Omental fat pad (tissue), 3 donors: ENCODE measurements at regions not wholly inside any gene's neighbourhood (a gene's known extent, or its start where the extent isn't known, plus 50 kb on each side); places are given as distances from the start of the nearest gene placed in this dataset.

Experiments used
- ATAC-seq: fragments of 150-250 bp; one replicate; pipeline ENCODE4 v1.9.1; 2016; ENCODE audit warnings: mild to moderate bottlenecking, moderate library complexity; ENCODE audit not compliant: low FRiP score
- DNase-seq: peaks from one replicate; pipeline ENCODE4 v3.0.0-alpha.2; 2019; ENCODE audit warnings: low spot score
- TF ChIP-seq, protein P1 (sequence below), 3 donors: fragments of 450-650 bp; IDR thresholded peaks; one replicate each; pipeline ENCODE4 v1.5.1; 2016 to 2017; ENCODE audit warnings: antibody characterized with exemption in 3 of 3, mild to moderate bottlenecking in 3 of 3, moderate library complexity in 2 of 3

DNA sequence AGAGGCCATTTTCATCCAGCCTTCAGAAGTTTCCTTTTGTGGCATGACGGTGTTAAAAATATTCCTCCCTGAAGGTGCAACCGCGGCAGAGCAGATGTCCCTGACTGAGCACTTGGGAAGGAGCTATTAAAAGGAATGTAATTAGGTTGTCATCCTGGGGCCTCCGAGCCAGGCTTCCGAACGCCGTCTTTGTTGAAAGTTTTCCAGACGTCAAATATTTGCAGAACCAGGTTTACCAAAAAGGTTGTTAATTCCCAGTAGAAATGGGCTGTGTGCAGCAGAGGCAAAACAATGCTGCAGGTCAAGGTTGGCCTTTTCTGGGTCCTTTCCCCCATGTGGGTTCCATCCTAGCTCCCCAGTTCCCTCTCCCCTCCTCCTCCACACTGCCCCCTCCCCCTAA lies 88.8 kb upstream of the CALM2 start:
- DNase-seq (no peak), ATAC-seq (no peak)
- TF ChIP-seq, protein P1, sequence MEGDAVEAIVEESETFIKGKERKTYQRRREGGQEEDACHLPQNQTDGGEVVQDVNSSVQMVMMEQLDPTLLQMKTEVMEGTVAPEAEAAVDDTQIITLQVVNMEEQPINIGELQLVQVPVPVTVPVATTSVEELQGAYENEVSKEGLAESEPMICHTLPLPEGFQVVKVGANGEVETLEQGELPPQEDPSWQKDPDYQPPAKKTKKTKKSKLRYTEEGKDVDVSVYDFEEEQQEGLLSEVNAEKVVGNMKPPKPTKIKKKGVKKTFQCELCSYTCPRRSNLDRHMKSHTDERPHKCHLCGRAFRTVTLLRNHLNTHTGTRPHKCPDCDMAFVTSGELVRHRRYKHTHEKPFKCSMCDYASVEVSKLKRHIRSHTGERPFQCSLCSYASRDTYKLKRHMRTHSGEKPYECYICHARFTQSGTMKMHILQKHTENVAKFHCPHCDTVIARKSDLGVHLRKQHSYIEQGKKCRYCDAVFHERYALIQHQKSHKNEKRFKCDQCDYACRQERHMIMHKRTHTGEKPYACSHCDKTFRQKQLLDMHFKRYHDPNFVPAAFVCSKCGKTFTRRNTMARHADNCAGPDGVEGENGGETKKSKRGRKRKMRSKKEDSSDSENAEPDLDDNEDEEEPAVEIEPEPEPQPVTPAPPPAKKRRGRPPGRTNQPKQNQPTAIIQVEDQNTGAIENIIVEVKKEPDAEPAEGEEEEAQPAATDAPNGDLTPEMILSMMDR (IDR thresholded peaks at IDR 0.05) = no peak

DNA sequence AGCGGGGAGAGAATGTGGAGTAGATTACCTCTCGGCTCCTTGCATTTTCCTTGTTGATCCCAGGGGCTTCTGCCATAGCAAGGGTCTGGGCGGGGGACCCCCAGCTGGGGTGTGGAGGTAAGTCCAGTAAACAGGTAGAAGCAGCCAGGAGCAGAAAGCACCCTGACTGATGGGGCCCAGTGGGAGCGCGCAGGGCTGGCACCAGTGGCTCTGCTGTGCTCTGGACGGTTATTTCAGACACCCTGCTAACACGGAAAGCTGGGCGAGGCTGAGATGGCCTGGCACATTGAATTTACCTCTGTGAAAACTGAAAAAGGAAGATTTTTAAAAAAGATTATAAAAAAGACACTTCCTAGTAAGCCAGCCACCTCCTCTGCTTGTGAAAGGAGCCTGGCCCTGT lies 88.4 kb upstream of the CALM2 start:
- no peak for DNase-seq
- TF ChIP-seq, protein P1 (IDR thresholded peaks at IDR 0.05) = no peak
- ATAC-seq = no peak

DNA sequence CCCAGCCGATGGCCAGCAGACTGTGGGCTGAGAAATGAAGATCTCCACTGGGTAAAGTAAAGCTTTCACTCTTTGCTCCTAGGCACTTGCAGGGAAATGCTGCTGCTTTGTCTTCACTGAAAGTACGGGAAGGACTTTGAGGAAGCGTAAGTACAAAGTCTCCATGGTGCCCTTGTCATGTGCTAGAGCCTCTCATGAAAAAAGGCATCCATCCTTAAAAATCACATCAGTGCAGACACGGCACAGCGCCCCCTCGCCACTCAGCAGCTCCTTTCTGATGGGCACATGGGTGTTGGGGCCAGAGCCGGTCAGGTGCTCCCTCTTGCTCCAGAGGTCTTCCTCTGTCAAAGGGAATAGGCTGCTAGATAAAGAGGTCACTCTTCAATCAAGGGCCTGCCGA lies 87.8 kb upstream of the CALM2 start:
- TF ChIP-seq, protein P1 (IDR thresholded peaks at IDR 0.05) = no peak
- DNase-seq = no peak
- no peak for ATAC-seq

DNA sequence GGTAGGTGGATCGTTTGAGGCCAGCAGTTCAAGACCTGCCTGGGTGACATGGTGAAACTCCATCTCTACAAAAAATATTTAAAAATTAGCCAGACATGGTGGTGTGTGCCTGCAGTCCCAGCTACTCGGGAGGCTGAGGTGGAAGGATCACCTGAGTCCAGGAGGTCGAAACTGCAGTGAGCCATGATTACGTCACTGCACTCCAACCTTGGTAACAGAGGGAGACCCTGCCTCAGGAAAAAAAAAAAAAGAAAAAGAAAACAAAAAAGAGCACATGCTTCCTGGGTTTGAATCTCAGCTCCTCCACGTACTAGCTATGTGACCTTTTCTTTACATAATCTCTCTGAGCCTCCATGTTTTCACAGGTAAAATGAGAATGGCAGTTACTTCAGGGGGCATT lies 86.3 kb upstream of the CALM2 start:
- TF ChIP-seq, protein P1 (IDR thresholded peaks at IDR 0.05) = no peak
- ATAC-seq = no peak
- DNase-seq = no peak

DNA sequence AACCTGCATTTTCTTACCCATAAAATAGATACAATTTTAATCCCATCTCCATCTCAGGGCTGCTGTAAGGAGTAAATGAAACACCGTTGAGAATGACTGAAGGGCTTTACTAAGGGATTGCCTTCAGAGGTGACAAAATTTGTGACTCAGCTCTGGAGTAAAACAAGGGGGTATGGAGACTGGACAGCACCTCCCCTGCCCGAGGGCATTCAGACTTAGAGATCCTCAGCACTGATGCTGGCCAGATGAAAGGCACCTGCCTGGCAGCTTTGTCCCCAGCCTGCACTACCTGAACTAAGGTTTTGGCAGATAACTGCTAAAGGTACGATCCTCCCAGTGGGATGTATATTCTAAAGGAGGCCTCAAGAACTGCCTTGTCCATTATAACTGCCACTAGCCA lies 84.7 kb upstream of the CALM2 start:
- TF ChIP-seq, protein P1 (IDR thresholded peaks at IDR 0.05) = no peak
- DNase-seq (no peak), ATAC-seq (no peak)

DNA sequence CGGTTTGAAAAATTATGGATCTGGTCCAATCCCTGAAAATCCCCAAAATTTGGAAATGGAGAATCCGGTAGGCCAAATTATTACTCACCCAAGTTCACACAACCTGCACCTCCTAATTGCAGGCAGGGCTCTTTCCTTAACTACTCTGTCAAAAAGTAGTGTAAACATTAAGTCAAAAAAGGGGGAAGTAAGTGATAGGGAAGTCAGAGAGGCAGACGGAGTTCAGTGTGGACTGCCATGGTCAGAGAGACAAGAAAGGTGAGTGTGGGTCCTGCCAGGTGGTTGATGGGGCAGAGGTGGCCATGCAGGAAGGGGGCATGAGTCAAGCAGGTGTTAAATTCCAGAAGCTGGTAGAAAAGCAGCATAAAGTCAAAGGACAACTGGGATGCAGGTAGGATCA lies 83.5 kb upstream of the CALM2 start:
- TF ChIP-seq, protein P1 (IDR thresholded peaks at IDR 0.05) = no peak
- ATAC-seq = no peak
- no peak for DNase-seq

DNA sequence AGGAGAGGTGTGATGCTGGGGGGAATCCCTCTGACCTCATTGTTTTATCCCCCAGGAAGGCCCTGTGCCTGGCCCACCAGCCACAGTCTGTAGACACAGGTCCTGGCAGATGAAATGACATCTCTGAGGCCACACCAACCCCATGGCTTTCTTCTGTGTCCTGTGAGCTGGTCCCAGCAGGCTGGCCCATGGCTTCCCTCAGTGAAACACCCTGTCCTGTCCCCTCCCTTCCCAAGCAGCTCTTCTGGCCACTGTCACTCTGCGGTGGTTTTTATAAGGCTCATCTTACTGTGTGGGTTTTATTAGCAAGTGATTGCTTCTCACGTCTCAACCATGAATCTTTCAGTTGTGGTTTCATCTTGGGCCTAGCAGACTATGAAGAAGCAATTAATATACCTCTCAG lies 81.6 kb upstream of the CALM2 start:
- ATAC-seq (no peak), DNase-seq (no peak)
- TF ChIP-seq, protein P1 (IDR thresholded peaks at IDR 0.05) = no peak
